ENCODE measurements at regions not wholly inside any gene's neighbourhood (a gene's known extent, or its start where the extent isn't known, plus 50 kb on each side); places are given as distances from the start of the nearest gene placed in this dataset.

DNA sequence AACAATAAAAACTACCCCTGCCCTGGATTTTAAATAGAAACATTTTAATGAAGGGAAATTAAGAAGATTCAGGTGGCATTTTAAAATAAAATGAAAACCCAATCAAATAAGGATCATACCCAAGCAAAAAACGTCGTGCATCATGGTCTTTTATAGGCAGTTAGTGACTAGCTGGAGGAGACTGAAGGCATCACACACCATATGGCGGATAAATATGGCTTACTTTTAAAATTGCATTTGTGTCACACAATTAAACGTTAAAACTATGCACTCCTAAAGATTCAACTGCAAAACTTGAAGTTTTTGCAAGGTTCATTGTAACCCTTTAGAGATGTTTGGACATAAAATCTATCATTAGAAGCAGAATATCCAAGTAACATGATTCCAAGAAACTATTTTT is 200.1 kb upstream of the NRG3 start:
- H3K4me3 ChIP-seq: no peak overlapping the region
- H3K27me3 ChIP-seq: no peaks in the 10 kb centered on the region
- H3K9me3 ChIP-seq: peaks cover 0 to 7% (median 0%) of the 10 kb centered on the region in 4 donors
- no peaks in the 10 kb centered on the region for H3K36me3 ChIP-seq
- no peak overlapping the region for H3K27ac ChIP-seq
- WGBS, 2 donors: 75 to 80% methylated on average over 4 of the region's 4 CpGs
- TF ChIP-seq EP300 (IDR thresholded peaks at IDR 0.05) (no peak), POLR2A (IDR thresholded peaks at IDR 0.05) (no peak), CTCF (IDR thresholded peaks at IDR 0.05) (no peak)
- H3K4me1 ChIP-seq: no peaks in the 10 kb centered on the region
- DNase-seq (ENCODE audit: low spot score in 2 of 2): no peak

DNA sequence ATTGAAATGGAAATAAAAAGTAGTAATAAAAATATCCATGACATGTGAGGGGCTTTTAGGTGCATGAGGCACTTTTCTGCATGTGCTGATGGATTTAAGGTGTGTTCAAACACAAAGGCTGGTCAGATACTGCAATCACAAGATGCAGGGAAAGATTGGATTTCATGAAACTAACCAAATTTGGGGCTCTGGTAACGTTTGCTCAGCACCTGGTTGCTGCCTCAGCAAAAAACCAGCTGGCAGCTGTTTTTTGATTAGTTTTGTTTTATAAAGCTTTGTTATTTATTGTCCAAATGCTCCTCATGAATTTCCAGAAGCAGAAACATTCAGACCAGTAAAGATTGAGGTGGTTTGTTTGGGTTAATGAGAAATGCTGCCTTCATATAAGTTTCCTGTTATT is 195.7 kb upstream of the NRG3 start:
- Histone ChIP-seq H3K4me1 (no peaks in the 10 kb centered on the region), H3K27ac (no peak overlapping the region), H3K4me3 (no peak overlapping the region), H3K27me3 (no peaks in the 10 kb centered on the region), H3K9me3 (no peaks in the 10 kb centered on the region), H3K36me3 (no peaks in the 10 kb centered on the region)
- 17 to 32% methylated on average over 1 of the region's 1 CpG for WGBS, 2 donors
- TF ChIP-seq EP300 (IDR thresholded peaks at IDR 0.05) (no peak), CTCF (IDR thresholded peaks at IDR 0.05) (no peak), POLR2A (IDR thresholded peaks at IDR 0.05) (no peak)
- DNase-seq (ENCODE audit: low spot score in 2 of 2): no peak

- Histone ChIP-seq H3K27me3 (no peaks in the 10 kb centered on the region), H3K27ac (no peak overlapping the region), H3K4me3 (no peak overlapping the region), H3K36me3 (no peaks in the 10 kb centered on the region), H3K9me3 (no peaks in the 10 kb centered on the region), H3K4me1 (no peaks in the 10 kb centered on the region)
- no peak for DNase-seq (ENCODE audit: low spot score in 2 of 2)
- WGBS, 2 donors: 25 to 67% methylated on average over 1 of the region's 1 CpG
- no peak for TF ChIP-seq CTCF (IDR thresholded peaks at IDR 0.05)
- TF ChIP-seq POLR2A (IDR thresholded peaks at IDR 0.05): no peak
- TF ChIP-seq EP300 (IDR thresholded peaks at IDR 0.05): no peak
Measured at GRCh38 chr10:81680359-81680758, 194.6 kb upstream of the NRG3 start.

GRCh38 chr10:81688459-81688858 is 186.5 kb upstream of the NRG3 start:
- no peaks in the 10 kb centered on the region for H3K4me1 ChIP-seq
- H3K27ac ChIP-seq: no peak overlapping the region
- no peak for DNase-seq (ENCODE audit: low spot score in 2 of 2)
- 95 to 100% methylated on average over 1 of the region's 1 CpG for WGBS, 2 donors
- no peak for TF ChIP-seq EP300 (IDR thresholded peaks at IDR 0.05)
- no peak for TF ChIP-seq CTCF (IDR thresholded peaks at IDR 0.05)
- H3K9me3 ChIP-seq: peaks cover 0 to 5% (median 0%) of the 10 kb centered on the region in 4 donors
- no peaks in the 10 kb centered on the region for H3K27me3 ChIP-seq
- H3K36me3 ChIP-seq: no peaks in the 10 kb centered on the region
- no peak overlapping the region for H3K4me3 ChIP-seq

DNA sequence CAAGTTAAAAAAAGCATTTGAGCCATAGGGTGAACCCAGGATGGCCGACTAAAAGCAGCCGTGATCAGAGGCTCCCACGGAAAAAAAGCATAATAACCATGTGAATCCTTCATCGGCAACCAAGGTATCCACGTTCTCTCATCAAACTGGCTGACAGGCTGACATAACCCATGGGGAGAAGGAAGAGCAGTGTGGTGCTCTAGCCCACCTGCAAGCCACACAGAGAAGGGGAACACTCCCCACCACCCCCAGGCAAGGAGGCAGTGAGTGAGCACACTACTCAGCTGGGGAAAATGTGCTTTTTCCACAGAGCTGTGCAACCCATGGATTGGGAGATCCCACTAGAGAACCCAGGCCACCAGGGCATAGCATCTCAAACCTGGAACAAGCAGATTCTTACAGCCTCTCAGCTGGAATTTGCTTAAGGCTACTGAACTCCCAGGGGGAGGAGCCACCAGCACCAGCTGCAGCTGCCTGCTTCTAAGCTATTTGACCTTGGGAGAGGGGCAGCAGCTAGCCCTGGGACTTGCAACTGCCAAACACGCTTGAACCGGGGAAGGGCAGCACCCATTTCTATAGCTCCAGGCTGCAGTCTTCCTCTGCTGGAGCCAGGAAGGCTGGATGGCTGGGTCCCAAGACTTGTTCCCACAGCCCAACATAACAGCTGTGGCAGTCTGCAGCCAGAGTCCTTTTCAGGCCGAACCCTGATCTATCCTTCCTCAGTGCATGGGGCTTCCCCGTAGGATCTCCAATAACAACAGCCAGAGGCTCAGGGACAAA is 178.2 kb upstream of the NRG3 start:
- no peaks in the 10 kb centered on the region for H3K27me3 ChIP-seq
- no peak overlapping the region for H3K27ac ChIP-seq
- no peak overlapping the region for H3K4me3 ChIP-seq
- H3K4me1 ChIP-seq: no peaks in the 10 kb centered on the region
- DNase-seq (ENCODE audit: low spot score in 2 of 2): no peak
- 64% methylated on average over 8 to 9 of the region's 9 CpGs for WGBS, 2 donors
- peaks cover 0 to 26% (median 0%) of the 10 kb centered on the region in 4 donors for H3K9me3 ChIP-seq
- H3K36me3 ChIP-seq: no peaks in the 10 kb centered on the region
- TF ChIP-seq CTCF (IDR thresholded peaks at IDR 0.05) (no peak), POLR2A (IDR thresholded peaks at IDR 0.05) (no peak), EP300 (IDR thresholded peaks at IDR 0.05) (no peak)

All from tibial nerve (tissue), 4 donors.